ENCODE measurements at regions not wholly inside any gene's neighbourhood (a gene's known extent, or its start where the extent isn't known, plus 50 kb on each side); places are given as distances from the start of the nearest gene placed in this dataset.

DNA sequence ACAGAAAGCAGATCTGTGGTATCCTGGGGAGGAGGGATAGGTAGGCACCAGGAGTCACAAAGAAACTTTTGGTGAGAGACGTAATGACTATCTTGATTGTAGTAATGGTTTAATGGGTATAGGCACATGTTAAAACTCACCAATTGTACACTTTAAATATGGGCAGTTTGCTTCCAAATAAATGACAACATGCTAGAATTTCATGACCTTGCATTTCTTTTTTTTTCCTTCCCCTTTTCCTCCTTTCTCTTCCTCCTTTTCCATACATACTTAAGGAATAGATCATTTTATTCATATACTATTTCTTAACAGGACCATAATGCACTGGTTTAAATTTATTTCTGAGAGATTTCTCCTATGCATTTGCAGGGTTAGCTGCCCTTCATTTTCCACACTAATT lies 341.8 kb downstream of the TMEM182 start:
- H3K27ac Mint-ChIP-seq (ENCODE audit: low read depth, unreplicated experiment), result no peak overlapping the region
- H3K36me3 Mint-ChIP-seq (ENCODE audit: insufficient read depth, unreplicated experiment), result no peaks in the 10 kb centered on the region
- peaks cover 66% of the 10 kb centered on the region for H3K27me3 Mint-ChIP-seq (ENCODE audit: insufficient read depth, unreplicated experiment)
- no peak for DNase-seq (ENCODE audit: unreplicated experiment)
- POLR2A ChIA-PET, result interaction anchor here (0.6 kb wide), 1 partner anchor 262 kb away, joined by 3 read pairs; no protein-coding TSS in a partner anchor
- H3K4me3 Mint-ChIP-seq (ENCODE audit: unreplicated experiment), result no peak overlapping the region
- CTCF ChIA-PET, result no interaction called here
- H3K9me3 Mint-ChIP-seq (ENCODE audit: unreplicated experiment), result no peaks in the 10 kb centered on the region
- intact Hi-C loops (cut with micrococcal nuclease), result no loop called here
- H3K4me1 Mint-ChIP-seq (ENCODE audit: insufficient read depth, unreplicated experiment), result no peaks in the 10 kb centered on the region
- BruUV-seq (replicated peaks), result no TSS peak
- TF ChIP-seq CTCF (IDR thresholded peaks at IDR 0.05; ENCODE audit: unreplicated experiment), result no peak

- no TSS peak for BruUV-seq (replicated peaks)
- H3K4me1 Mint-ChIP-seq (ENCODE audit: insufficient read depth, unreplicated experiment), result no peaks in the 10 kb centered on the region
- intact Hi-C loops (cut with micrococcal nuclease), result no loop called here
- H3K27ac Mint-ChIP-seq (ENCODE audit: low read depth, unreplicated experiment), result no peak overlapping the region
- H3K36me3 Mint-ChIP-seq (ENCODE audit: insufficient read depth, unreplicated experiment), result no peaks in the 10 kb centered on the region
- ChIA-PET POLR2A (no interaction called here), CTCF (interaction anchor here (0.5 kb wide), 1 partner anchor 719 kb away, joined by 3 read pairs; no protein-coding TSS in a partner anchor)
- no peaks in the 10 kb centered on the region for H3K9me3 Mint-ChIP-seq (ENCODE audit: unreplicated experiment)
- no peak for TF ChIP-seq CTCF (IDR thresholded peaks at IDR 0.05; ENCODE audit: unreplicated experiment)
- H3K27me3 Mint-ChIP-seq (ENCODE audit: insufficient read depth, unreplicated experiment), result peaks cover 53% of the 10 kb centered on the region
- no peak overlapping the region for H3K4me3 Mint-ChIP-seq (ENCODE audit: unreplicated experiment)
- DNase-seq (ENCODE audit: unreplicated experiment), result no peak
These were observed 357.5 kb downstream of the TMEM182 start for GRCh38 chr2:103119352-103119751.

- Mint-ChIP-seq H3K4me1 (ENCODE audit: insufficient read depth, unreplicated experiment) (no peaks in the 10 kb centered on the region), H3K36me3 (ENCODE audit: insufficient read depth, unreplicated experiment) (no peaks in the 10 kb centered on the region), H3K9me3 (ENCODE audit: unreplicated experiment) (no peaks in the 10 kb centered on the region), H3K27me3 (ENCODE audit: insufficient read depth, unreplicated experiment) (peaks cover 50% of the 10 kb centered on the region), H3K27ac (ENCODE audit: low read depth, unreplicated experiment) (no peak overlapping the region), H3K4me3 (ENCODE audit: unreplicated experiment) (no peak overlapping the region)
- ChIA-PET CTCF (no interaction called here), POLR2A (no interaction called here)
- no peak for DNase-seq (ENCODE audit: unreplicated experiment)
- no peak for TF ChIP-seq CTCF (IDR thresholded peaks at IDR 0.05; ENCODE audit: unreplicated experiment)
- no TSS peak for BruUV-seq (replicated peaks)
- intact Hi-C loops (cut with micrococcal nuclease), result no loop called here
These were observed 359.3 kb downstream of the TMEM182 start for GRCh38 chr2:103121106-103121505.

GRCh38 chr2:103123516-103123915 lies 361.7 kb downstream of the TMEM182 start:
- Mint-ChIP-seq H3K27me3 (ENCODE audit: insufficient read depth, unreplicated experiment) (peaks cover 47% of the 10 kb centered on the region), H3K36me3 (ENCODE audit: insufficient read depth, unreplicated experiment) (no peaks in the 10 kb centered on the region), H3K9me3 (ENCODE audit: unreplicated experiment) (no peaks in the 10 kb centered on the region), H3K4me3 (ENCODE audit: unreplicated experiment) (no peak overlapping the region), H3K4me1 (ENCODE audit: insufficient read depth, unreplicated experiment) (no peaks in the 10 kb centered on the region), H3K27ac (ENCODE audit: low read depth, unreplicated experiment) (no peak overlapping the region)
- no peak for DNase-seq (ENCODE audit: unreplicated experiment)
- TF ChIP-seq CTCF (IDR thresholded peaks at IDR 0.05; ENCODE audit: unreplicated experiment), result no peak
- BruUV-seq (replicated peaks), result no TSS peak
- ChIA-PET POLR2A (no interaction called here), CTCF (no interaction called here)
- intact Hi-C loops (cut with micrococcal nuclease), result no loop called here

All from MCF 10A (cell line).